HG02973 (cell line): ENCODE measurements at regions not wholly inside any gene's neighbourhood (a gene's known extent, or its start where the extent isn't known, plus 50 kb on each side); places are given as distances from the start of the nearest gene placed in this dataset.
A peak's percentile ranks its signal among the peaks of the same experiment; 100 is the strongest.
"Not testable (repeated sequence)": the region's sequence is repeated elsewhere in the genome, so short reads cannot be mapped to it uniquely, and the experiment has no call there.

Experiments
- ATAC-seq: cut with Tn5 transposase; IDR thresholded peaks from one replicate; pipeline ENCODE4 v1.9.1; 2021; ENCODE audit warnings: moderate library complexity; ENCODE audit not compliant: unreplicated experiment

DNA sequence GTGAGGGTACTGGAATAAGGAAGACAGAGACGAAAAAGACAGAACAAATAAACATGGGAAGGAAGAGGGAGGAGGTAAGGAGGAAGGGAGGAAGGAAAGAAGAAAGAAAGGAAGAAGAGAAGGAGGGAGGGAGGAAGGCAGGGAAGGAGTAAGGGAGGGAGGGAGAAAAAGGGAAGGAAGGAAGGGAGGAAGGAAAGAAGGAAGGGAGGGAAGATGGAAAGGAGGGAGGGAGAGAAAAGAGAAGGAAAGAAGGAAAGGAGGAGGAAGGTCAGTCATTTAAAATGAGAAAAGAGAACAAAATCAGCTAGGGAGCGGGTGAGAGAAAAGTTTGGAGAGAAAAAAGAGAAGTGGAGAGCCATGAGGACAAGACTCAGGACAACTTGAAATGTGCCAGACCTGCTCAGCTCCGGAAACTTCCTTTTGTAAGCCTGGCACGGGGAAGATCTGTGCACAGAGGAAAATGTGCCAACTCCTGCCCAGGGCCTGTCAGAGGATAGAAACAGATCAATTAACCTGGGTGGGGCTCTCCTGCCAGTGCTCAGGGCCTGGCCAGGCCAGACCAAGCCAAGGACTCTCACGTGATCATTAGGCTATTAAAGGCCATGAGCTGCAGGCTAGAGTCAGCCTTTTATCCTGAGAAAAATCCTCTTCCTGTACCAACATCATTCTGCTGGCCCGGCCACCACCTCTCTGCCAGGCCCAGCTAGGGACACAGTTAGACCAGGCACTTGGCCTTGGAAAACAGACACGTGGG lies 50.1 kb upstream of the BCL6 start:
- no peak for ATAC-seq

DNA sequence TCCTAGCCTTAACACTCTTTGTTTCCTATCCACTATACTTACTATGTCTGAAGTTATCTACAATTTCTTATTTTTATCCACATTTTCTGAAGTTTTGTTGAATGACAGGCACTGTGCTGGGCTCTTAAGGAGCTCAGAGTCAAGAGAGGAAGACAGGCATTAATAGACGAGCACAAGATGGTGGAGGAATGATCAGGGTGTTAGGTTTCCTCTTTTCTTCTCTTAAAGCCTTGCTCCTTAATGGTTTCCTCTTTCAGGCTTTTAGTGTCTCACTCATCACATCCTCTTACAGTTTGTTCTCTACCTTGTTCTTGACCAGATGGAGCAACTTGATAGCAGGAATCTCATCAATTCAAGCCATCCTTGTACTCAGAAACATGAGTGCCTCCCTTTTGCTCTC lies 52.9 kb upstream of the BCL6 start:
- no peak for ATAC-seq

DNA sequence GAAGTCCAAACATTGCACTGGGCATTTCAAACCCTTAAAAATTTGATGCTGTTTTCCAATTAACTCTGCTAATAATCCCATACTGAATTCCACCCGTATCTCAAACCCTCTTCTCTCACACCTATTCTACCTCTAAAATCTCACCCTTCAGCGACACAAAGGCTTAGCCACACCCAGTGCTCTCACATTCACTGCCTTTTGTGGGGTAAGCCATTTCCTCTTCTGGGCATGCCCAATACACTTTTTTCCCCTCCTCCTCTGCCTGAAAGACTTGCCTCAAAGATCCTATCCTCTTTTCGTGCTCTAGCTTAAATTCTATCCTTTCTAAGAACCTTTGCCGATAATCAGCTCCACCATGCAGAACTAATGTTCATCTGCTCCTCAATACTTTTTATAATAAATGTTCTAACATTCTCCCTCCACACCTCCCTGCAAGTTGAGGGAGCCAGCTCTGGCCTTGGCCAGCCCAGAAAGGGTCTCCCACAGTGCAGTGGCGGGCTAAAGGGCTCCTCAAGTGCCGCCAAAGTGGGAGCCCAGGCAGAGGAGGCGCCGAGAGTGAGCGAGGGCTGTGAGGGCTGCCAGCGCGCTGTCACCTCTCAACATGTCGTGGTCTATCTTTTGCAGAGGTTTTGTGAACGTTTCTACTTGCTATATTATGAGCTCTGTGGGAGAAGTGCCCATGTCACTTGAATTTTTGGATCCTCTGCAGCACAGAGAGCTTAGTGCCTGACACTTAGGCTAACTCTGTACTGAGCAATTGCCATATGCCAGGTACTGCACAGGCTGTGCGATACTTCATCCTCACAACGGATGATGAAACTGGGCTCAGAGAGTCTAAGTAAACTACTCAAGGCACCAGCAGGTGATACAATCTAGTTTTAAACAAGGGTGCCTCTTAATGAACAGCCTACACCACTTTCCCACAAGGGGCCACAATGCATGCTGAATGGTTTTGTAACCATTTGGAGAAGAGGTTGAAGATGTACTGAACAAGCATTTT lies 53.6 kb upstream of the BCL6 start:
- no peak for ATAC-seq

DNA sequence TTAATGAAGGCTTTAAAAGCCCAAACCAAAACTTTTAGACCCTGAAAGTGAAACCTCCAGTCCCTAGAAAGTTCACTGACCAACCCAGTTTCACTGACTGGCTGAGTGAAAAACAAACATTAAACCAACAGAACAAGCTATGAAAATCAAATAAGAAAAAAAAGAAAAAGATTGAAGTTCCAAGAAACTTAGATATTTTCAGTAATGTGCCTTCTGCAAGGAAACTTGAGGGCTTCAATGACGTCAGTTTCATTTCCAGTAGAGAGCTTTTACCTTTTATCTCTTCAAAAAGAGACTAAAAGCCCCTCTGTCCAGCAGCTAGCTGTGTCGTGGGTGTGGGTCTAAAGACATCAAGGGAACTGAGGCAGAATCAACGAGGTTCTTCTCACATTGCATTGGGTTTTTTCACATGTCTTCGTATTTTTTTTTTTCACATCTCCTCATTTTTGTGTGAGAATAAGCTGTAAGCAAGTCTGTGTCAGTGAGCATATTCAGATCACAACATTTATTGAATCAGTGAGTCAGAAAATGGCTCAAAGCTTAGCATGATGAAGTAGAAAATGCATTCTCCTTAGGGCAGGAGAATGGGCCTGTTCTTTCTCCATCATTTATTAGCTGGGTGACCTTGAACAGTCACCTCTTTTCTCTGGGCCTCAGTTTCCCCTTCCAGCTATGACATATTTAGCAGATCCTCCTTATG lies 54.8 kb upstream of the BCL6 start:
- ATAC-seq, result peak; percentile 41

DNA sequence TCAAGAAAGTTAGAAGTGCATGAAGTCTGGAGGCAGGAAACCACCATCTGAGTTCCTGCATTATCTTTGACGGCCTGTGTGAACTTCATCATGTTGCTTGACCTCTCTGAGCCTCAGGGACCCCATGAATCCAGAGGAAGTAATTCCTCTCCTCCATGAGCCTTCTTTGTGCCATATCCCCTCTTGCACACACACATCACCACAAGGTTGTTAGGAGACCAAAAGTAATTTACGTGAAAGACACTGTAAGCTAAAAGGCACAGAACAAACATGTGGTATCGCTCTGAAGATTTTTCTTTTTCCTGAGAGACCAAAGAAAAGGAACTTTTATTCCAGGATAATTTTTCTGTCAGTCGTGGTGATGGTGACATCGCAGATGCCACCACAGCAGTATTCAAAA lies 55.9 kb upstream of the BCL6 start:
- no peak for ATAC-seq

DNA sequence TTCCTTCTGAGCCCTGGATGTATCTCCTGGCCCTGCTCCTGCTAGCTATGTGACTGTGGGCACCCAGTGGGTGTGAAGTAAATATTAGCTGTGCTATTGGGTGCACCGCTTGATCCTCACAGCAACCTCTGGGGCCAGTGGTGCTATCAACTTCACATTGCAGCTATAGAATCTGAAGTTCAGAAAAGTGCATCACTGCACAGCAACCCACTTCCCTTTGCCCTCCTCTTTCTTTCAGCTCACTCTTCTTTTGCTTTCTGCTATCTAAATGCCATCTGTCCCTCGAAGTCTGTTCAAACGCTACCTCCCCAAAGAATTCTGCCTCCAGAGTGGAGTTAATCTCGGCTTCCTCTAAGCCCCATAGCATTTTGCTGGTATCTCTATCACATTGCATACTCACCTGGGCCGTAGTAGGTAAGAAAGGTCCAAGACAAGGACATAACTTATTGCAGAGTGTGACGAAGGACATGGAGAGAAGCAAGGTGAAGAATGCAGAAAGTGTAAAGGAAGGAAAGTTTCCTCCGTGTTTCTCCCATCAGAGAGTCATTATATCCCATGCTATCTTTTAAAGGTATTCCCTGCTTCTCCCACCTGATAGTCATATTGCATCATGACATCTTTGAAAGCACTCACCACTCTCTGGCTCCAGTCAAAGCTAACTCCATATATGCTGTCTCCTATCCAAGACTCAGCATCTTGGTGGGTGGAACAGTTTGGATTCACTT lies 57.1 kb upstream of the BCL6 start:
- no peak for ATAC-seq

DNA sequence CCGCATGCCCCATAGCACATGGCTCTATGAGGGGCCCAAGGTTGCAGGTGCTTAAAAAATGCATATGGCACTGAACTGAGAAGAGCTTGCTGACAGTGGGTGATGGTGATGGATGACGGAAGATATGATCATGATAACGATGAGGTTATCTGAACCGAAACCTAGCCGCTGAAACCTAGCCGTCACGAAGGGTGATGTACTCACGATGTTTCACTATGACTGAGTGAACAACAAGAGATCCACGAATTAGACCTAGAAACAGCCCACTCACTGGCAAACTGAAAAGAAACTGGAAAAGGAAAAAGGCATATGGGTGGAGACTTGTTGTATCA lies 57.6 kb upstream of the BCL6 start:
- ATAC-seq, result peak; percentile 94

DNA sequence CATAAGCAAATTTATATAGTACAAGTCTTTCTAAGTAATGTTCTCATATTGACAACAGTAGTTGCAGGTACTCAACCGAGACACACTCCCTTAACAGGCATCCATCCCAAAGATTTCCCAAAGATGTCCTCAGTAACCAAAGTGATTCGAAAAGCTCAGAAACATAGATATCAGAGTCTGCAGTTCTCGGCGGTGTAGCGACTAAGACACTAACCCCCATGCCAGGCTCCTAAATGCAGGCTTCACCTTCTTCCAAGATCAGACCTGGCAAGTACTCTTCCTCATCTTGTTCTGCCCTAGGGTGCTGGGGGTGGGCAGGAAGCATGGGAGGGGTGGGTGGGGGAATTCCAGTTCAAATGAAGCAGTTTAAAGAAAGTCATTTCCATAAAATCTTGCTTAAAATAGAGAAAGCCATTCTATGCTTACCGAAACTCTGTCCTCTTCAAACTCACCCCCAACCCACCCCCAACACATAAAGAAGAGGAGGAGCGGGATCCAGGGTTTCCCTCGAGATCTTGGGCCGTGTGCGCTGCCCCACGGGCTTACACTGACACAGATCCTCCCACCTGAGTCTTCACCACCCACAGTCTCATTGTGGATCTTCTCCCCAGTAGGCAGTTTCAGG lies 59.0 kb upstream of the BCL6 start:
- no peak for ATAC-seq

DNA sequence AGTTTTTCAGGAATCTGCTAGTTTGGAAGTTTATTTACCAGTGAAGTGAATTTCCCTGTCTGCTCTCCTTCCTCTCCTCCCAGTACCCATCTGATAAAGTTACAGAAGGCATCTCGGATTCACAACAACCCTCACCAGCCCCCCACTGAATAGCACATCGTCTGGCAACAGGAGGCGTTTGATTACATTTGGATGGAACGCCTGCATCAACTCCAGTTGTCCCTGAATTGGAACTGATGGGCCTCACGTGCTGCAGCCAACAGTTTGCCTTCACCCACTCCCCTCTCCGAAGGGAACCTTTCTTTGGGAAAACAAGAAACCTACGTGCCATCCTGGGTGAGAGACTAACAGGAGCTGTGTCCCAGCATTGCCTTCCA lies 59.5 kb upstream of the BCL6 start:
- no peak for ATAC-seq

DNA sequence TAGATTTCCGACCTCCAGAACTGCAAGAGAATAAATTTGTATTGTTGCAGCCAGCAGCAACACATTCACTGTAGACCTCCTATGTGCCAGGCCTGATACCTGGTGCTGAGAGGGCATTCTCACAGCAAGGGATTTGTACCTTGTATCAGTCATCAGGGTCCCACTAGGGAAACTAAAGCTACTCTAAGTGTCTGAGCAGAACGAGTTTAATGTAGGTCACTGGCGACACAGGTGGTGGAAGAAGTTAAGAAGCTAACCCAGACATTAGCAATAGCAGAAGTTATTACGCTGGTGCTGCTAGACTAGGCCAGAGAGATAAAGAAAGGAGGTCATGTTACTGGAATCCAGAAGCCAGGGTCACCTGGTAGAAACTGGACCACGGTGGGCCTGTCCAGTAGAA lies 60.5 kb upstream of the BCL6 start:
- ATAC-seq, result no peak

DNA sequence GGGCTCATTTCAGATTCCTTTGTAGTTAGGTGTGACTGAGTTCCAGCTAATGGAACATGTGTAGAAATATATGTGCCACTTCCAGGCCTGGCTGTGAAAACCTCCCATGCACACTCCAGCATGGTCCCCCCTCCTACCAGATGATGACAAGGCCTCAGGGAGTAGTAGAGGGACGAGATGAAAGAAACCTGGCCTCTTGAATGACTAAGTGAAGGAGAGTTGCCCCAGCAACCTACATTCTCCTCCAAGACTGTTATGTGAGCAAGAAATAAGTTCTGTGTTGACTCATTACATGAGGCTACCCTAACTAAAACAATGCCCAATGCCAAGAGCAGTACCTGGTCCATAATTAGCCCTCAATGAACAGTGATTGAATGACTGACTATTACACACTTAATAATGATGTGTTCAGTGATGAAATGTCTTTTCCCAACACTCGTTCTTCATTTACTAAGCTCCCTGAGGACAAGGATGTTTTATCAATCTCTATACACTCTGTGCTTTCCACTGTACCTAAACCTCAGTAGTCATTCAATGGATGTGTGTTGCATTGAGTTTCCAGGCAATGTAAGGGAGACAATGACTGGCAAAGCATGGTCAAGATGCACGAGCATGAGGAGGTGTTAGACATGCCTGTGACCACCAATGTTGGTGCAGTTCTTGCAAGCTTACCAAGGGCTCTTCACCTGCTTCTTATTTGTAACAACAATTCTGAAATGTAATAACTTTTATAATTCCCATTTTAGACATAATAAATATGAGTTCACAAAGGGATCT lies 62.0 kb upstream of the BCL6 start:
- no peak for ATAC-seq

DNA sequence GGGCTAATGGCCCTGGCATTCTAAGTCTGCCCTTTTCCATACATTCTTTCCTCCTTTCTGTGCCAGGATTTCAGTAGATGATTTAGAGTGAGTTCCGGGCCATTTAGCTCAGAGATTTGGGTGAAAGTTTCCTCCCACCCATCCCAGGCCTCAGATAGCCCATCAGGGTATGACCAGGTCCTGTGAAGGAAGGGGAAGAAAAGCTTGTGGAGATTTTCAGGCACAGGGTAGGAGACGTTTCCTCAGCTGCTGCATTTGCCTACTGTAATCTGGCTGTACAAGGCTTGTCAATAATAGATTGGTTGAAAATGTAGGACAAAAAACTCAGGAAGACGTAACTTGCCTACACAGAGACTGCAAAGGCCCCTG lies 63.2 kb upstream of the BCL6 start:
- no peak for ATAC-seq

DNA sequence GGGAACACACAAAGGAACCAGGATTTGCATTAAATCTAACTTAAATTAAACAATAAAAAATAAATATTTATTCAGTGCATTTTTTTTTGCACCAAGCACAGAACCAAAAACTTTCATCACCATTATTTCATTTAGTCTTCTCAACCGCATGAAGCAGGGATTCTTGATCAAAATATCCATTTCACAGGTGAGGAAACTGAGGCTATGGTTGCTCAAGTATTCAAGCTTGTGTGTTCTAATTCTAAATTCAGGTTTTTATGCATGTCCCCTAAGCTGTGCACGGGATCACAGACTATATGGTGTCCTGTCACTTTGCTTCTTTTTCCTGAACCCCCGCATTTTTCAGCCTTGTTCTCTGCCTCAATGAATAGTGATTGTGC lies 64.3 kb upstream of the BCL6 start:
- no peak for ATAC-seq

DNA sequence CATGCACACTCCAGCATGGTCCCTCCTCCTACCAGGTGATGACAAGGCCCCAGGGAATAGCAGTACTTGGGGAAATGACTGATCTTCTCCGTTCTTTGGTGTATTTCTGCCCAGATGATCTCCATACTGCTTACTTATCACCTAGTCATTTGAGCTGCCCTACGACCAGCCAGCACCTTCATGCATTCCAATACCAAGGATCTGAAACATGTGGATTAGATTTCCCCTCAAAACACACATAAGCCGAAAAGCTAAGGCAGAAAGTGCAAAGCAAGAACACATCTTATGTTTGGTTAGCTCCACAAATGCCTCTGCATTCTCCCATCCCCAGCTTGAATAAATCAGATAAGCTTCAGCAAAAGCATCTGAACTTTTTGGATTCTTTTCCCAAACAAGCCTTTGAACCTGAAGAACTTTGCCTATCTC lies 64.8 kb upstream of the BCL6 start:
- no peak for ATAC-seq

DNA sequence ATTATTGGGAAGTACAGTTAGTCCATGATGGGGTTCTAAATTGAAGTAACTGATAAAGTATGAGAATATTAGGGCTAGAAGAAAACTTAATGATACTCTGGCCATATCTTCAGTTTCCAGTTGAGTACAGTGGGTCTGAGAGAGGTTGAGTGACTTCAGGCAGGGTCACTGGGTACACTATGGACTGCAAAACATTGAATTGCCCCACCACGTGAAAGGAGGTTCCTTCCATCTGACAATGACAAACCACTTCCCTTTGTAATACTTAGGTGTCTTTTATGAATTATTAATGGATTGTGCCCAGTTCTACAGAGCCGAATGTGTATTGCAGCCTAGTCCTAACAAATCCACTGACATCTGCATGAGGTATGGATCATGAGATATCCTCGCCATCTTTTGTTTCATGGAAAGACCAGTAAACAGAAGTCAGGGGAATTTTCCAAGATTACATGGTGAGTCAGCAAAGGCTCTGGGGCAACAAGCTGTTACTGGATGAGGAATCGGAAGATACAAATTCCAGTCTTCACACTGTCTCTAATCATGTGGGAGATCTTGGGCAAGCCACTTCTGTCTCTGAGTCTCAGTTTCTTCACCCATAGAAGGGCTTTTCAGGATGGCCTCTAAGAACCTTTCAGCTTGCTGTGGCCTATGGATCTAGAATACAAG lies 66.5 kb upstream of the BCL6 start:
- no peak for ATAC-seq

DNA sequence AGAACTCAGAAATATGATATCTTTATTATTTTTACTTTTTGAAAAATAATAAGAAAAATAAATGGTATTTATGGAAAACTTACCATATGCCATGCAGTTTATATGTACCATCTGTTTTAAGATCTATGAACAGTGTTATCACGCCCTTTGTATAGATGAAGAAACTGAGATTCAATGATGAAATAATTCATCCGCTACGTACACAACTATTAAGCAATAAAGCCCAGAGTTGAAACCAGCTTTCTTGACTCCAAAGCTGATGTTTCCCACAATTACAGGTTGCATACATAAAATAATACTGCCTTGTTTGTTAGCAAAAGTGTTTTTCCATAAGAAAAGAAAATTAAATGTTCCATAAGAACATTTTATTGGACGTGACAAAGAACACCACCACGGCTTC lies 67.2 kb upstream of the BCL6 start:
- no peak for ATAC-seq

DNA sequence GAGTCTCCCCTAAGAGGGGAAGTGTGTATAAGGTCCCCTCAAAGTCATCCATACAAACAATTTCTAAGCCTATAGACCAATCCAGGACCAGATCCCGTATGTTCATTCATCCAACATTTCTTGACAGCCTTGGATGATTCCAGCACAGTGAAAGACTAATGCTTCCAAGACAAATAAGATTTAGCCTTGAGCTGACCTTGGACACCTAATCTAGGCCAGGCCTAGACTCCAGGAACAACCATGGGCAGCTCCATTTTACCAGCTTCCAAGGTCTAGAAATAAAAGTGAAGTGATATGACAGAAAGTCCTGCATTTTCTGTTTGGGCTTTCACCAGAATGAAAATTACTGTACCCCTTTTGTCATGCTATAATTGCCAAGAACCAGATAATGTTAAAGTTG lies 67.9 kb upstream of the BCL6 start:
- no peak for ATAC-seq

DNA sequence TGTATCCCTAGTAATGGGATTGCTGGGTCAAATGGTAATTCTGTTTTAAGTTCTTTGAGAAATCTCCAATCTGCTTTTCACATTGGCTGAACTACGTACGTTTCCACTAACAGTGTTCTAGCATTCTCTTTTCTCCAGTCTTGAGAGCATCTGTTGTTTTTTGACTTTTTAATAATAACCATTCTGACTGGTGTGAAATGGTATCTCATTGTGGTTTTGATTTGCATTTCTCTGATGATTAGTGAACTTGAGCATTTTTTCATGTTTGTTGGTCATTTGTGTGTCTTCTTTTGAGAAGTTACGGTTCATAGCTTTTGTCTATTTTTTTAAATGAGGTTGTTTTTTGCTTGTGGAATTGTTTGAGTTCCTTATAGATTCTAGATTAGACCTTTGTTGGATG lies 72.5 kb upstream of the BCL6 start:
- ATAC-seq, result not testable (repeated sequence)

DNA sequence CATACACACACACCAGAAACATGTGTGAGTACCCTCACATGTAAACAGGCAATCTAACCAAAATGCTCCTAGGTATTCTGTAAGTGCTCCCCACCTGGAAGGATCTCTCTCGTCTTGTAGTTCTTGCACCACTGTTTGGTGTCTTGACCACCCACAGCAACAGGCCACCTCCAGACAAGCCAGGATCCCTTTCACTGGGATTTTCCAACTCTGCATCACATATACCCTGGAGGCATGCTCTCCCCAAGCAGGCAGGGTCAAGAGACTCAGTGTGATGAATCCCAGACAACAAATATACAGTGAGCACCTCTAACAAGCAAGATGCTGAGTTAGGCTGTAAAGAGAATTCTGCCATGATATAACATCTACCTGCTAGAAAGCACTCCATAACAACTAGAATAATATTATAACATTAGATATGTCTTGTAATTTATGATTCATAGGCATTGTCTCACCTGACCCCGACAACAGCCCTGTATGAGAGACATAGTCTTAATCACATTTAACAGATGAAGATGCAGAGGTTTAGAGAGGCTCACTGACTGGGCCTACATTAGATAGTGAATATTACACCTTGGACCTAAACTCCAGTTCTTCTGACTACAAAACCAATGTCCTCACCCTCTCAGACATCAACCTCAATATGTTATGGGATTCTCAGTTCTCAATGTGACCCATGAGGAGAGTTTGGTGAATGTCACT lies 76.5 kb upstream of the BCL6 start:
- ATAC-seq, result no peak
